ENCODE measurements at regions not wholly inside any gene's neighbourhood (a gene's known extent, or its start where the extent isn't known, plus 50 kb on each side); places are given as distances from the start of the nearest gene placed in this dataset.
"Not testable (repeated sequence)": the region's sequence is repeated elsewhere in the genome, so short reads cannot be mapped to it uniquely, and the experiment has no call there.

DNA sequence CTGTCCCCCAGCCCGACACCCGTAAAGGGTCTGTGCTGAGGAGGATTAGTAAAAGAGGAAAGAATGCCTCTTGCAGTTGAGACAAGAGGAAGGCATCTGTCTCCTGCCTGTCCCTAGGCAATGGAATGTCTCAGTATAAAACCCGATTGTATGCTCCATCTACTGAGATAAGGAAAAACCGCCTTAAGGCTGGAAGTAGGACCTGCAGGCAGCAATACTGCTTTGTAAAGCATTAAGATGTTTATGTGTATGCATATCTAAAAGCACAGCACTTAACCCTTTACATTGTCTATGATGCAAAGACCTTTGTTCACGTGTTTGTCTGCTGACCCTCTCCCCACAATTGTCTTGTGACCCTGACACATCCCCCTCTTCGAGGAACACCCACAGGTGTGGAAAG is 69.8 kb upstream of the ROPN1B start:
- CTCF ChIA-PET: not testable (repeated sequence)

DNA sequence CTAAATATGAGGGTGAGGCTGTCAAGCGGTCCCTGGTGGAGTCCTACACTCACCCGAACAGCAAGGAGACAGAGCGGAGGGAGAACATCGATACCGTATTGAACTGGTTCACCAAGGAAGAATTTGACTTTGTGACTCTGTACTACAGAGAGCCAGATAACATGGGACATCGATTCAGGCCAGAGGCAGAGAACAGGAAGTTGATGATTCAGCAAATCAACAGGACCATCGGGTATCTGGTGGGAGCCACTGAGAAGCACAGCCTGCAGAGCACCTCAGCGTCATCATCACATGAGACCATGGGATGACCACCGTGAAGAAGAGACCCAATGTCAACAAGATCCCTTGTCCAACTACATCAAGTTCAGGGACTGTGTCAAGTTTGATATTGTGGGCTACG is 67.5 kb upstream of the ROPN1B start:
- intact Hi-C loops (cut with micrococcal nuclease; ENCODE audit: unreplicated experiment); H3K9me3 Mint-ChIP-seq (ENCODE audit: low read depth, unreplicated experiment); H3K36me3 Mint-ChIP-seq (ENCODE audit: insufficient read depth, unreplicated experiment); CTCF ChIA-PET; H3K27ac Mint-ChIP-seq (ENCODE audit: unreplicated experiment); H3K4me1 Mint-ChIP-seq (ENCODE audit: low read depth, unreplicated experiment); H3K4me3 Mint-ChIP-seq (ENCODE audit: low read depth, unreplicated experiment); BruUV-seq (replicated peaks); H3K27me3 Mint-ChIP-seq (ENCODE audit: unreplicated experiment); DNase-seq: not testable (repeated sequence)

More for the DNA sequence above, 69.8 kb upstream of the ROPN1B start:
- H3K27ac Mint-ChIP-seq (ENCODE audit: unreplicated experiment); H3K4me1 Mint-ChIP-seq (ENCODE audit: low read depth, unreplicated experiment); BruUV-seq (replicated peaks); H3K4me3 Mint-ChIP-seq (ENCODE audit: low read depth, unreplicated experiment); H3K27me3 Mint-ChIP-seq (ENCODE audit: unreplicated experiment); H3K9me3 Mint-ChIP-seq (ENCODE audit: low read depth, unreplicated experiment); intact Hi-C loops (cut with micrococcal nuclease; ENCODE audit: unreplicated experiment); DNase-seq; H3K36me3 Mint-ChIP-seq (ENCODE audit: insufficient read depth, unreplicated experiment): not testable (repeated sequence)

DNA sequence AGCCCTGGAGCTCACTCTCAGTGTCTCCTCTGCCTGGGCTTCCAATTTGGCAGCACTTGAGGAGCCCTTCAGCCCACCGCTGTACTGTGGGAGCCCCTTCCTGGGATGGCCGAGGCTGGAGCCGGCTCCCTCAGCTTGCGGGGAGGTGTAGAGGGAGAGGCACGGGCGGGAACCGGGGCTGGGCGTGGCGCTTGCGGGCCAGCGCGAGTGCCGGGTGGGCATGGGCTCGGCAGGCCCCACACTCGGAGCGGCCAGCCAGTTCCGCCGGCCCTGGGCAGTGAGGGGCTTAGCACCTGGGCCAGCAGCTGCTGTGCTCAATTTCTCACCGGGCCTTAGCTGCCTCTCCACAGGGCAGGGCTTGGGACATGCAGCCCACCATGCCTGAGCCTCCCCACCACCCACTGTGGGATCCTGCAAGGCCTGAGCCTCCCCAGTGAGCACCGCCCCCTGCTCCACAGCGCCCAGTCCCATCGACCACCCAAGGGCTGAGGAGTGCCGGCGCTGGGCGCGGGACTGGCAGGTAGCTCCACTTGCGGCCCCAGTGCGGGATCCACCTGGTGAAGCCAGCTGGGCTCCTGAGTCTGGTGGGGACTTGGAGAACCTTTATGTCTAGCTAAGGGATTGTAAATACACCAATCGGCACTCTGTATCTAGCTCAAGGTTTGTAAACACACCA is 65.1 kb upstream of the ROPN1B start:
- H3K27ac Mint-ChIP-seq (ENCODE audit: unreplicated experiment); BruUV-seq (replicated peaks); CTCF ChIA-PET: not testable (repeated sequence)

DNA sequence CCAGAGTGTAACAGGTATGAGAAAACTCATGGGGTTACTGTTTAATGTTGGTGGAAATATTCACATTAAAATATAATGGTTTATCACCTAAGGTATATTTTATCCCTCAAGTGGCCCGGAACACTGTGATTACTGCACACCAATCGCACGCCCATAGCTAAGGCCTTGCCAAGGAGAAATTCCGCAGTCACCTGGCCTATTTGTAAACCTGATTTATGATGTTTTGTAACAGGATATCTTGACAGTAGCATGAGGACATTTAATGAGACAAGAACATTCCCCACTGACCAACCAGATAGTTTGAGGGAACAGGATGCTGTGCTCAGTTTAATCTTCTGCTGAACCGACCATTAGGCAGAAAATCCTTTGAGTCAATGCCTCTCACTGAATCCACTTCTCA is 61.7 kb upstream of the ROPN1B start:
- intact Hi-C loops (cut with micrococcal nuclease; ENCODE audit: unreplicated experiment): not testable (repeated sequence)

More for the DNA sequence above, 65.1 kb upstream of the ROPN1B start:
- DNase-seq; H3K4me1 Mint-ChIP-seq (ENCODE audit: low read depth, unreplicated experiment); H3K4me3 Mint-ChIP-seq (ENCODE audit: low read depth, unreplicated experiment); H3K36me3 Mint-ChIP-seq (ENCODE audit: insufficient read depth, unreplicated experiment); H3K9me3 Mint-ChIP-seq (ENCODE audit: low read depth, unreplicated experiment); intact Hi-C loops (cut with micrococcal nuclease; ENCODE audit: unreplicated experiment); H3K27me3 Mint-ChIP-seq (ENCODE audit: unreplicated experiment): not testable (repeated sequence)

DNA sequence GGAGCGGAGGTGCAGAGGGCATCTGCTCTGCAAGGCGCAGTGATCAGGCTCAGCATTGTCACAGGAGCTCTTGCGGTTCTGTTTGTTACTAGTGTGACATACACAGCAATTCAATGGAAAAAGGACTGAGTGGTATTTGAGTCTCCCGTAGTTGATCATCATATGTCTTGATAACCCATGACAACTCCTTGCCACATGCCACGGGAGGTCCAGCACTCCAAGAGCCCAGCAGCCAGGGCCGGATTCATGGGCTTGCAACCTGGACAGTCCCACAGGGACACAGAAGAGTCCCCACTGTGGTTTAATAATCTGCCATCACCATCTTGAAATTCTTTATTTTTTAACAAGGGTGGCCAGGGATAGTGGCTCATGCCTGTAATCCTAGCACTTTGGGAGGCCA is 58.1 kb upstream of the ROPN1B start:
- H3K27ac Mint-ChIP-seq (ENCODE audit: unreplicated experiment); CTCF ChIA-PET; DNase-seq; H3K9me3 Mint-ChIP-seq (ENCODE audit: low read depth, unreplicated experiment); H3K4me3 Mint-ChIP-seq (ENCODE audit: low read depth, unreplicated experiment); intact Hi-C loops (cut with micrococcal nuclease; ENCODE audit: unreplicated experiment); BruUV-seq (replicated peaks); H3K27me3 Mint-ChIP-seq (ENCODE audit: unreplicated experiment): not testable (repeated sequence)
- Mint-ChIP-seq H3K36me3 (ENCODE audit: insufficient read depth, unreplicated experiment) (peaks cover 11% of the 10 kb centered on the region), H3K4me1 (ENCODE audit: low read depth, unreplicated experiment) (peaks cover 11% of the 10 kb centered on the region)

More for the DNA sequence above, 61.7 kb upstream of the ROPN1B start:
- not testable (repeated sequence) for H3K36me3 Mint-ChIP-seq (ENCODE audit: insufficient read depth, unreplicated experiment); H3K27me3 Mint-ChIP-seq (ENCODE audit: unreplicated experiment); DNase-seq; H3K27ac Mint-ChIP-seq (ENCODE audit: unreplicated experiment); H3K9me3 Mint-ChIP-seq (ENCODE audit: low read depth, unreplicated experiment); H3K4me3 Mint-ChIP-seq (ENCODE audit: low read depth, unreplicated experiment); H3K4me1 Mint-ChIP-seq (ENCODE audit: low read depth, unreplicated experiment); BruUV-seq (replicated peaks)
- CTCF ChIA-PET: interaction anchor here (0.6 to 0.7 kb wide), 2 partner anchors 136 to 1861 kb away, joined by 3 to 4 read pairs; no protein-coding TSS in a partner anchor

DNA sequence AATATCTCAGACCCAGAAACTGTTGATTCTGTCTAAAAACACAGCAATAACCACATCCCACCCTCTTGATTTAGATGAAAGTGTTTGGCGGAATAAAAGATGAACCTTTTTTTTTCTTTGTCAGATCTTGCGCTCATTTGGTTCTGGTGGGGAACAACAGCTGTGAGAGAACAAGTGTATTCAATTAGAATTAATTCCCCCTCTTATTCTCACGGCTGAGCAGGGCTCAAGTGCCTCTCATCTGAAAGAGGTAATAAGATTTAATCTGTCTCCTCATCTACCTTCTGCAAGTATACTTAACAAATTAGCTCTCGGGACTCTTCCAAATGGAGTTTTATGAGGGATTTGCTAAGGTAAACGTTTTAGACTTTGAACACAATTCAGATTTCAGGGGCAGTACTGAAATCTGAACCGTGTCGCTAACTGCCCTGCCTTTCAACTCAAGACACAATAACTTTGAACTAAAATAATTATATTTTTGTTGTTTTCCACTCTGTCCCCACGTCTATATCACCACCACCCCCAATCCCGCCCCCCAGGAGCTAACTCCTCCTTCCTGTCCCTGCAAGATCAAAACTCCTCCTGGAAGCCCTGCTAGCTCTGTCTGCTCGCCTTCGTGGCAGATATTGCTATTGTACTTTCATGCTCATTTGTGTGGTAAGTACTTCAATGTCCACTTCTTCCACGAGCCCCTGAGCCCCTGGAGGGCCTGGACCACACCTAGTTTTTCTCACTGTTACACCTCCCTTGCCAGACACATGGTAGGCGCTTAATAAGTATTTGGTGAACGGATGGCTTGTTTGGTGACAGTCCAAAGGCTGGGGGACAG is 54.2 kb upstream of the ROPN1B start:
- Mint-ChIP-seq H3K36me3 (ENCODE audit: insufficient read depth, unreplicated experiment) (peaks cover 25% of the 10 kb centered on the region), H3K4me1 (ENCODE audit: low read depth, unreplicated experiment) (peaks cover 32% of the 10 kb centered on the region), H3K27ac (ENCODE audit: unreplicated experiment) (peak overlapping the region; percentile 87), H3K4me3 (ENCODE audit: low read depth, unreplicated experiment) (peak overlapping the region; percentile 87)
- TSS peak; percentile 72 for BruUV-seq (replicated peaks)
- H3K27me3 Mint-ChIP-seq (ENCODE audit: unreplicated experiment); DNase-seq; H3K9me3 Mint-ChIP-seq (ENCODE audit: low read depth, unreplicated experiment): not testable (repeated sequence)
- CTCF ChIA-PET: interaction anchor here (0.7 to 0.8 kb wide), 2 partner anchors 15 to 968 kb away, joined by 3 to 6 read pairs; no protein-coding TSS in a partner anchor
- intact Hi-C loops (cut with micrococcal nuclease; ENCODE audit: unreplicated experiment): loop anchor here (5.0 kb wide), 1 partner anchor 148 kb away; no protein-coding TSS in a partner anchor

DNA sequence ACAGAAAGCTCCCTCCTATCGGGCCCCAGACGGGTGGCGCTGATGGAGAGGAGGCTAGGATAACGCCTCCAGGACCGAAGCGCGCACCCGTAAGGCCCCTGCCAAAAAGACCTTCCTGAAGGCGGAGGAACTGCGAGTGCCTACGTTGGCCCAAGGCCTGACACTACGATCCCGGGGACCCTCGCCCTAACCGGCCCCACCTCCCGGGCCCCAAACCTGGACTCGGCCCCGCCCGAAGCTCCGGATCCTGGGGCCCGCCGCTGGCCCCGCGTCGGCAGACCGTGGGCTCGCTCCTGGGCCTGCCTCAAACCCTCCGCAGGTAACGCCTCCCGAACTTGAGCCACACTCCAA is 53.6 kb upstream of the ROPN1B start:
- H3K27me3 Mint-ChIP-seq (ENCODE audit: unreplicated experiment); H3K9me3 Mint-ChIP-seq (ENCODE audit: low read depth, unreplicated experiment); BruUV-seq (replicated peaks): not testable (repeated sequence)
- Mint-ChIP-seq H3K4me3 (ENCODE audit: low read depth, unreplicated experiment) (peak overlapping the region; percentile 87), H3K27ac (ENCODE audit: unreplicated experiment) (peak overlapping the region; percentile 87), H3K4me1 (ENCODE audit: low read depth, unreplicated experiment) (peaks cover 32% of the 10 kb centered on the region), H3K36me3 (ENCODE audit: insufficient read depth, unreplicated experiment) (peaks cover 25% of the 10 kb centered on the region)
- CTCF ChIA-PET: interaction anchor here (0.8 to 1.0 kb wide), 2 partner anchors 14 to 149 kb away, joined by 3 to 6 read pairs; no protein-coding TSS in a partner anchor
- peak; percentile 20 for DNase-seq
- intact Hi-C loops (cut with micrococcal nuclease; ENCODE audit: unreplicated experiment): loop anchor here (5.0 kb wide), 1 partner anchor 148 kb away; no protein-coding TSS in a partner anchor

DNA sequence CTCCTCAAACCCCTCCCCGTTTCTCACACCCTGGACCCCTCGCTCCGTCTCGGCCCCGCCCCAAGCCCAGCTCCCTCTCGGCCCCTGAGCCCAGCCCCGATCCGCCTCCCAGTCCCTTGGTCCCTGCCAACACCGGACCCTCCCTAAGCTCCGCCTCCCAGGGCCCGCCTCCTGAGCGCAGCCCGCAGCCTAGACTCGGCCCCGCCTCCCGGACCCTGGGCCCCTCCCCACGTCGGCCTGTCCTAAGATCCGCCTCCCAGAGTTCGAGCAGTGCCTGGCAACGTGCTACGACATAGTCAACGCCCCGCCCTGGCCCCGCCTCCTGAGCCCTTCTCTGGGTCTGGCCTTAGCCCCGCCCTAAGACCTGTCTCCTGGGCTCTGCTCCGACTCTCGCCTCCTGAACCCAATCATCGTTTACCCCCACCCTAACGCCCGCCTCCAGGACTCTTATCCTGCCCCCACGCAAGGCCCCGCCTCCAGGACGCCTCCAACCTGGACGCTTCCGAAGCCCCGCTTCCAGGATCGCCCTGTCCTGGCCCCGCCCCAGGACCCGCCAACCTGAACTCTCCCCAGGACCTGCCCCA is 53.1 kb upstream of the ROPN1B start:
- Mint-ChIP-seq H3K36me3 (ENCODE audit: insufficient read depth, unreplicated experiment) (peaks cover 25% of the 10 kb centered on the region), H3K4me1 (ENCODE audit: low read depth, unreplicated experiment) (peaks cover 32% of the 10 kb centered on the region), H3K27ac (ENCODE audit: unreplicated experiment) (peak overlapping the region; percentile 87), H3K4me3 (ENCODE audit: low read depth, unreplicated experiment) (peak overlapping the region; percentile 87)
- DNase-seq: peak; percentile 100
- not testable (repeated sequence) for H3K9me3 Mint-ChIP-seq (ENCODE audit: low read depth, unreplicated experiment); H3K27me3 Mint-ChIP-seq (ENCODE audit: unreplicated experiment); BruUV-seq (replicated peaks)
- CTCF ChIA-PET: interaction anchor here (0.6 to 1.0 kb wide), 3 partner anchors 14 to 149 kb away, joined by 3 to 6 read pairs (median 3); no protein-coding TSS in a partner anchor
- intact Hi-C loops (cut with micrococcal nuclease; ENCODE audit: unreplicated experiment): loop anchor here (5.0 kb wide), 1 partner anchor 149 kb away; no protein-coding TSS in a partner anchor
